Endothelial cell of umbilical vein (primary cell): ENCODE measurements at regions not wholly inside any gene's neighbourhood (a gene's known extent, or its start where the extent isn't known, plus 50 kb on each side); places are given as distances from the start of the nearest gene placed in this dataset.
A peak's percentile ranks its signal among the peaks of the same experiment; 100 is the strongest.

Experiments used
- BruUV-seq: library from RNA; stranded (reverse); fragments of 400-500 nt; replicated peaks from 2 replicates; lab custom pipeline; 2021; lab: Mats Ljungman, UMichigan
- CTCF ChIA-PET: fragments of 300-600, 350-600 bp; sonication (Branson Sonifier 250); formaldehyde crosslinking; loops from one replicate; lab custom pipeline; 2021; ENCODE audit warnings: antibody characterized with exemption, inconsistent platforms; lab: Charles Lee
- POLR2A ChIA-PET: fragments of 300-600, 350-600 bp; sonication (Branson Sonifier 250); formaldehyde crosslinking; loops from one replicate; lab custom pipeline; 2021; ENCODE audit warnings: antibody characterized with exemption, inconsistent platforms; lab: Charles Lee
- DNase-seq: peaks from one replicate; pipeline ENCODE4 v3.0.0-alpha.2; 2011; ENCODE audit warnings: low read depth, low spot score
- FAIRE-seq: peaks from 2 replicates; lab custom pipeline; 2011; peaks lifted over from hg19 to GRCh38; lab: Jason Lieb, UNC
- H2AFZ ChIP-seq: 2 replicates; pipeline ENCODE4 v1.6.0; 2012; ENCODE audit warnings: low read depth, low read length, control low read depth, inconsistent platforms
- H3K27ac ChIP-seq: 2 replicates; pipeline ENCODE4 v1.5.1; 2011; ENCODE audit warnings: low read depth, mild to moderate bottlenecking, control low read depth, low read length, moderate library complexity; ENCODE audit not compliant: insufficient read depth
- H3K27me3 ChIP-seq, 2 experiments: 2 replicates each; pipeline versions ENCODE4 v1.6.0 to v1.6.1; 2011; ENCODE audit warnings: low read length in 2 of 2, mixed read lengths in 1 of 2; ENCODE audit not compliant: control insufficient read depth in 2 of 2, insufficient read depth in 2 of 2
- H3K36me3 ChIP-seq, 2 experiments: 2 replicates in 1 of 2; 3 replicates in 1 of 2; pipeline ENCODE4 v1.5.1; 2011; ENCODE audit warnings: low read length in 2 of 2, mild to moderate bottlenecking in 1 of 2, moderate library complexity in 1 of 2; ENCODE audit not compliant: control insufficient read depth in 2 of 2, insufficient read depth in 2 of 2; ENCODE audit errors: extremely low read depth in 1 of 2
- H3K4me1 ChIP-seq: 3 replicates; pipeline ENCODE4 v1.5.1; 2011; ENCODE audit warnings: mild to moderate bottlenecking, low read length; ENCODE audit not compliant: control insufficient read depth, insufficient read depth; ENCODE audit errors: extremely low read depth
- H3K4me2 ChIP-seq: 2 replicates; pipeline ENCODE4 v1.6.1; 2011; ENCODE audit warnings: low read length, control low read depth, mixed read lengths; ENCODE audit not compliant: insufficient read depth
- H3K4me3 ChIP-seq, 3 experiments: fragments of 200-600 bp in 1 of 3; sonication (generic), shearing (Covaris generic) in 1 of 3; replicated peaks in 1 of 3; 2 replicates each; pipeline ENCODE4 v1.5.1; 2011 to 2016; ENCODE audit warnings: control low read depth in 3 of 3, low read length in 3 of 3, mild to moderate bottlenecking in 2 of 3, inconsistent platforms in 1 of 3, low read depth in 1 of 3, moderate library complexity in 1 of 3; ENCODE audit not compliant: insufficient read depth in 1 of 3
- H3K79me2 ChIP-seq: 2 replicates; pipeline ENCODE4 v1.6.0; 2012; ENCODE audit warnings: low read length, inconsistent platforms; ENCODE audit not compliant: control insufficient read depth, insufficient read depth
- H3K9ac ChIP-seq: replicated peaks from 2 replicates; pipeline ENCODE3; 2011; ENCODE audit warnings: low read length, control low read depth; ENCODE audit not compliant: insufficient read depth; ENCODE audit errors: extremely low read depth
- H3K9me1 ChIP-seq: replicated peaks from 3 replicates; pipeline ENCODE4 v1.6.0; 2011; ENCODE audit warnings: mild to moderate bottlenecking, low read length; ENCODE audit not compliant: control insufficient read depth, insufficient read depth; ENCODE audit errors: extremely low read depth
- H3K9me3 ChIP-seq: replicated peaks from 2 replicates; pipeline ENCODE4 v1.5.1; 2012; ENCODE audit warnings: low read length, inconsistent platforms; ENCODE audit not compliant: control insufficient read depth, insufficient read depth
- H4K20me1 ChIP-seq: replicated peaks from 2 replicates; pipeline ENCODE3; 2011; ENCODE audit warnings: mild to moderate bottlenecking, low read length; ENCODE audit not compliant: control insufficient read depth, insufficient read depth; ENCODE audit errors: extremely low read depth
- EZH2 ChIP-seq: IDR thresholded peaks from 2 replicates; pipeline ENCODE4 v1.6.1; 2012; ENCODE audit warnings: borderline replicate concordance, low read depth, mild to moderate bottlenecking, moderate library complexity, low read length, inconsistent platforms; ENCODE audit not compliant: severe bottlenecking
- FOS ChIP-seq: IDR thresholded peaks from 2 replicates; pipeline ENCODE4 v1.6.1; 2011; ENCODE audit warnings: mild to moderate bottlenecking, low read length, moderate library complexity, borderline replicate concordance; ENCODE audit not compliant: insufficient read depth
- GATA2 ChIP-seq: IDR thresholded peaks from 2 replicates; pipeline ENCODE4 v1.7.0; 2011; ENCODE audit warnings: low read depth, mild to moderate bottlenecking, moderate library complexity, mixed read lengths, low read length; ENCODE audit not compliant: insufficient read length, insufficient read depth
- JUN ChIP-seq: IDR thresholded peaks from 2 replicates; pipeline ENCODE4 v1.6.1; 2011; ENCODE audit warnings: borderline replicate concordance, low read depth; ENCODE audit not compliant: insufficient read length, insufficient read depth
- MYC ChIP-seq: IDR thresholded peaks from one replicate; pipeline ENCODE4 v1.6.1; 2011; ENCODE audit warnings: mild to moderate bottlenecking, low read depth, low read length
- POLR2A ChIP-seq: IDR thresholded peaks from 2 replicates; pipeline ENCODE4 v1.6.1; 2012; ENCODE audit warnings: low read depth, mild to moderate bottlenecking, control low read depth, low read length
- POLR2AphosphoS5 ChIP-seq: IDR thresholded peaks from 2 replicates; pipeline ENCODE4 v1.6.1; 2012; ENCODE audit warnings: low read depth, mild to moderate bottlenecking, control low read depth, low read length, moderate library complexity; ENCODE audit not compliant: insufficient read depth
- dilution Hi-C: fragments of 300-500 bp; cut with MboI; formaldehyde crosslinking; loops from one replicate; pipeline ENCODE4 v1.15.0; 2019; ENCODE audit warnings: low sequenced_read_pairs; ENCODE audit not compliant: extremely low pct_ligation_motif_present
- intact Hi-C: fragments of 100-400 bp; cut with micrococcal nuclease; formaldehyde crosslinking; loops from one replicate; pipeline ENCODE4 v1.10.0; 2022
- TF ChIP-seq, protein P1 (sequence below): IDR thresholded peaks from 2 replicates; pipeline ENCODE4 v1.6.1; 2011; ENCODE audit not compliant: insufficient read depth, insufficient read length
- TF ChIP-seq, protein P2 (sequence below), 2 donors: IDR thresholded peaks; 1 replicate in 1 of 2; 2 replicates in 1 of 2; pipeline ENCODE4 v1.5.1; 2011; ENCODE audit warnings: low read length in 2 of 2, mild to moderate bottlenecking in 2 of 2, moderate library complexity in 2 of 2, control low read depth in 1 of 2, inconsistent platforms in 1 of 2, low read depth in 1 of 2; ENCODE audit not compliant: insufficient read depth in 1 of 2; ENCODE audit errors: extremely low read depth in 1 of 2

DNA sequence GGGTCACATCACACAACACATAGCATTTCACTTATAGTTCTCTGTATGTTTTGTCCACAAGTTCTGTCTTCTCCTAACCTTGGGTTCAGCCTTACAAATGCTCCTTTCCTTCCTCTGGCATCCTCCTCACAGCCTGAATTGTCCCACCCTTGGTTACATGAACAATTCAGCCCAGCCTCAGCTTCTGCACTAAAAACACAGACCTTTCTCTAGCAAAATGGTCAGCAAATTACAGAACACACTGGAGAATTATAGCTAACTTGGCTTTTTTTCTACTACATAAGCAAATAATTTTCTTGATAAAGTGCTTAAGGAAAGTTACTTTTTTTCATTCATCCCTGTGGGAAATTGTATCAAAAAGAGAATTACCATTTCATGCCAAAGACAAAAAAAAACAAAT, 94.8 kb upstream of the COL5A2 start:
- Histone ChIP-seq H3K9me1 (no peaks in the 10 kb centered on the region), H3K4me3 (no peak overlapping the region), H2AFZ (peak overlapping the region; percentile 45), H3K27ac (no peak overlapping the region), H3K79me2 (no peaks in the 10 kb centered on the region), H3K9me3 (no peaks in the 10 kb centered on the region), H3K4me2 (no peak overlapping the region), H3K4me1 (peaks cover 8% of the 10 kb centered on the region), H3K27me3 (no peaks in the 10 kb centered on the region), H3K9ac (no peak overlapping the region), H3K36me3 (no peaks in the 10 kb centered on the region), H4K20me1 (no peaks in the 10 kb centered on the region)
- dilution Hi-C loops = no loop called here
- POLR2A ChIA-PET = no interaction called here
- CTCF ChIA-PET = interaction anchor here (1.9 to 2.1 kb wide), 3 partner anchors 13 to 96 kb away, joined by 6 to 8 read pairs (median 7); partner anchors contain the start of gene COL5A2
- no peak for FAIRE-seq
- intact Hi-C loops = no loop called here
- no TSS peak for BruUV-seq
- DNase-seq = no peak
- TF ChIP-seq POLR2A (no peak), GATA2 (no peak), FOS (no peak), JUN (no peak), POLR2AphosphoS5 (no peak), EZH2 (no peak), MYC (no peak)
- TF ChIP-seq, protein P1, sequence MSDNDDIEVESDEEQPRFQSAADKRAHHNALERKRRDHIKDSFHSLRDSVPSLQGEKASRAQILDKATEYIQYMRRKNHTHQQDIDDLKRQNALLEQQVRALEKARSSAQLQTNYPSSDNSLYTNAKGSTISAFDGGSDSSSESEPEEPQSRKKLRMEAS = no peak
- TF ChIP-seq, protein P2, sequence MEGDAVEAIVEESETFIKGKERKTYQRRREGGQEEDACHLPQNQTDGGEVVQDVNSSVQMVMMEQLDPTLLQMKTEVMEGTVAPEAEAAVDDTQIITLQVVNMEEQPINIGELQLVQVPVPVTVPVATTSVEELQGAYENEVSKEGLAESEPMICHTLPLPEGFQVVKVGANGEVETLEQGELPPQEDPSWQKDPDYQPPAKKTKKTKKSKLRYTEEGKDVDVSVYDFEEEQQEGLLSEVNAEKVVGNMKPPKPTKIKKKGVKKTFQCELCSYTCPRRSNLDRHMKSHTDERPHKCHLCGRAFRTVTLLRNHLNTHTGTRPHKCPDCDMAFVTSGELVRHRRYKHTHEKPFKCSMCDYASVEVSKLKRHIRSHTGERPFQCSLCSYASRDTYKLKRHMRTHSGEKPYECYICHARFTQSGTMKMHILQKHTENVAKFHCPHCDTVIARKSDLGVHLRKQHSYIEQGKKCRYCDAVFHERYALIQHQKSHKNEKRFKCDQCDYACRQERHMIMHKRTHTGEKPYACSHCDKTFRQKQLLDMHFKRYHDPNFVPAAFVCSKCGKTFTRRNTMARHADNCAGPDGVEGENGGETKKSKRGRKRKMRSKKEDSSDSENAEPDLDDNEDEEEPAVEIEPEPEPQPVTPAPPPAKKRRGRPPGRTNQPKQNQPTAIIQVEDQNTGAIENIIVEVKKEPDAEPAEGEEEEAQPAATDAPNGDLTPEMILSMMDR (IDR thresholded peaks at IDR 0.05; ENCODE audit: extremely low read depth in 1 of 2, insufficient read depth in 1 of 2, low read depth in 1 of 2, low read length in 2 of 2) = no peak
